ENCODE measurements at regions not wholly inside any gene's neighbourhood (a gene's known extent, or its start where the extent isn't known, plus 50 kb on each side); places are given as distances from the start of the nearest gene placed in this dataset.

DNA sequence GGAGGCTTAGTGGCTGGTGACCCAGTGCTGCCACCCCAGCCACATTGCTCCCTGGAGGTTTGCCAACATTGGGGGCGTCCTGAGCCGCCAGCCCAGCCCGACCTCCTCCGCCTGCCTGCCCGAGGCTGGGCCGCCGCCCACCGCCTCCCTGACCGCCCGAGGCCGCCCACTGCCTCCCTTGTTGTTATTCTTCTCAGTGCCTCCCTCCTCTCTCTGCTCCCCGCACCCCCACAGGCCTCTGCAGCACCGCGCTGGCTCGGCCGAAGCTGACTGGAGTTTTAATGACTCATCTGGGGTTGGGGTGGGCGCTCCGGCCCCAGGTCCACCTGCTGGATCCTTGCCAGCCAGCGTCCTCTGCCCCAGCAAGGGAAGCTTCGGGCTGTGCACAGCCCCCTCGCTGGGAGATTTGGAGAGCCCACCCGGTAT is 102.5 kb downstream of the RBFOX3 start:
- no peak for DNase-seq
- in situ Hi-C loops (cut with MboI; ENCODE audit: low pct_unique_long_range_greater_than_20kb, low sequenced_read_pairs), result no loop called here

DNA sequence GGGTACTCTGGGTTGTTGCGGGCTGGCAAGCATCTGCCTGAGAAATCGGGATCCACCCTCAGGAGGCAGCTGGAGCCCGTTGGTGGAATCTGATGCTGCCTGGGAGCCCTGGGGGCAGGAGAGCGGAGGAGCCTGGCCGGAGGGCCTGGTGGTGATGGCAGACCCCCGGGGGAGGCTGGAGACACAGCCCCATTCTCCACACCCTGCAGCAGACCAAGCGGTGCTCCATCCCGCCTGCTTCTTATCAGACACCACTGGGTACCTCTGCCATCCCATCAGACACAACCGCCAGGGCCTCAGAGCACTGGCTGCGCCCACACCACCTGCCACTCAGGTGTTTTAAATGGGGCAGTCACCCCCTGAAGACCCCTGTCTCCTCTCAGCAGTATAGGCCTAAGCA is 103.9 kb downstream of the RBFOX3 start:
- no peak for DNase-seq
- in situ Hi-C loops (cut with MboI; ENCODE audit: low pct_unique_long_range_greater_than_20kb, low sequenced_read_pairs), result no loop called here

DNA sequence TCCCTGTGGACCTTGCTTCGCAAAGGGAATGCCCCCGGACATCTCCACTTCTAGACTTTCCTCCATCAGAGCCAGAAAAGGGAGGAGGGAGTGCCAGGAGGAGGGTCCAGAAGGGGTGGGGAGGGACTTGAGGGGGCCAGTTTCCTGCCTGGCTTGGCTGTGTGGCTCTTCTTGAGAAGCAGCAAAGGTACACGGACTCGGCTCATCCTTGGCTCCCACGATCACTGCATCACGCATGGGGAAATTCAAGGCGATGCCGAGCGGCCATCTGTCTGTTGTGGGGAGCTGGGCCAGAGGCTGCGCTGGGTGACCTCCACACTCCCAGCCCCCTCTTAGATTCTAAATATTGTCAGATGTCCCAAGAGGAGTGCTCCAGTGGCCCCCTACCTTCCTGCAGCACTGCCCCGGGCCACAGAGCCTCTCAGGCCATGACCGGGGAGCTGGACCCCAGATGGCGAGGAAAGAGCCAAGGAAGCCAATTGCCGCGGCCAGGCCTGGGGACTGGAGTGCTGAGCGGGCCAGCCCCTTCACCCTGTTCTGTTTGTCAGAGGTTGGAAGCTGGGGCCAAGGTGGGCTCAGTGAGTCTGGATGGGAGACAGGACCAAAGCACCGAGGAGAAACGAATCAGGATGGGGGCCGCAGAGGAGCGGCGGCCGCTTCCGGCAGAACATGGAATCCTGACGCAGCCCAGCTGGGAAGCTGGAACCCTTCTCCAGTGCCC is 104.5 kb downstream of the RBFOX3 start:
- DNase-seq, result no peak
- in situ Hi-C loops (cut with MboI; ENCODE audit: low pct_unique_long_range_greater_than_20kb, low sequenced_read_pairs), result no loop called here

DNA sequence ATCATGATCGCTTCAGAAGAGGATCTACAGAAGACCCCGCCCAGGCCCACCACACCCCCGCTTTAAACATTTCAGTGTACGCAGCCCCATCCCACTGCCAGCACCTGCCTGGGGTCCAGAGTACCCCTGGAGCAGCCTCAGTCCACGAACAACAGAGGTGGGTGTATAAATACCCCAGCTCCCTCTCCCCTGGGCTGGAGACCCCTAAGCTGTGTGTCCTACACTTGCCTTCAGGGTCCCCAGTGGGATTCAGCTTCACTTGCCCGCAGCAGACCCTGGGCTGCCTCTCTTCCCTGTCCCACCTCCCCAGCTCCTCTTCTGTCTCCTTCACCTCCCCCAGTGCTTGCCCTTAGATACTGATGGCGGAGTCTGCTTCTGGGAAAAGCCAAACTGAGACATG is 105.7 kb downstream of the RBFOX3 start:
- in situ Hi-C loops (cut with MboI; ENCODE audit: low pct_unique_long_range_greater_than_20kb, low sequenced_read_pairs), result no loop called here
- no peak for DNase-seq

DNA sequence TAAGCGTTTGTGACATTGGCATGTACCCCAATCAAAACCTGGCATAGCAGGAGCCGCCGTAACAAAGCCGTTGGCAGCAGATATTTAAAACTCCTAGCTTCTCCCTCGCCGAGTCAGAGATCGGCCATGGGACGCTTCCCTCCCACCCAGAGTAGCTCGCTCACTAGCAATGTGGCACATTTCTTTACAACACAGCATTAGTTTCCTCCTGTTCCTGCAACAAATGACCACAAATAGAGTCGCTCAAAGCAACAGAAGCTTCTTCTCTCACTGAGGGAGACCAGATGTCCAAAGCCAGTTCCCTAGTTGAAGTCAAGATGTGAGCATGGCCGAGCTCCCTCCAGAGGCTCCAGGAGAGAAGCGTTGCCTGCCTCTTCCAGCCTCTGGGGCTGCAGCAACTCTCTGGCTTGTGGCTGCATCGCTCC is 106.7 kb downstream of the RBFOX3 start:
- DNase-seq, result no peak
- in situ Hi-C loops (cut with MboI; ENCODE audit: low pct_unique_long_range_greater_than_20kb, low sequenced_read_pairs), result no loop called here

DNA sequence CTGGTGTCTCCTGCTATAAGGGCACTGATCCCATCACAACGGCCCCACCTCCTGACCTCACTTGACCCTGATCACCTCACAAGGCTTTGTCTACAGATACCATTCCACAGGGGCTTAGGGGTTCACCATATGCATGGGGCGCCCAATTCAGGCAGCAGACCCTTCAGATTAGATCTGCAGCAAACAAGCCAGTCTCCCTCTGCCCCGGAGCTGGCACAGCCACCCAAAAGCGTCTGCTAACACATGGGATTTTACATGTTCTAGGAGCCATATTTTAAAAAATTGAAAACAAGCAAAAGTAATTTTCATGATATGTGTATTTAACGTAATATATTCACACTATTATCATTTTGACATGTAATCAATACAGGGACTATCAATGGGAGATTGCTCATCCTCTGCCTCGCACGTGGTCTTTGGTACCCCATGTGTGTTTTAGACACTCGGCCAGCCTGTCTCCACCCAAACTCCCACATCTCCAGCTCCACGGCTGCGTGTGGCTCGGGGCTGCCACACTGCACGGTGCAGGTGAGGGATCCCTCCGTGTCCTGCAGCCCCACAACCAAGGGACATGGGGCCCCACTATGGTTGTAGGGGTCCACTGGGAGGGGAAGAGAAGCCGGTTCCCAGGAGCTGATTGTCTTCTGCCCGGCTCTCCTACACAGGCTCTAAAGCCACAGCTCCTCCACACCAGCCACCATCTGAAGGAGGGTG is 107.6 kb downstream of the RBFOX3 start:
- DNase-seq, result no peak
- in situ Hi-C loops (cut with MboI; ENCODE audit: low pct_unique_long_range_greater_than_20kb, low sequenced_read_pairs), result no loop called here

DNA sequence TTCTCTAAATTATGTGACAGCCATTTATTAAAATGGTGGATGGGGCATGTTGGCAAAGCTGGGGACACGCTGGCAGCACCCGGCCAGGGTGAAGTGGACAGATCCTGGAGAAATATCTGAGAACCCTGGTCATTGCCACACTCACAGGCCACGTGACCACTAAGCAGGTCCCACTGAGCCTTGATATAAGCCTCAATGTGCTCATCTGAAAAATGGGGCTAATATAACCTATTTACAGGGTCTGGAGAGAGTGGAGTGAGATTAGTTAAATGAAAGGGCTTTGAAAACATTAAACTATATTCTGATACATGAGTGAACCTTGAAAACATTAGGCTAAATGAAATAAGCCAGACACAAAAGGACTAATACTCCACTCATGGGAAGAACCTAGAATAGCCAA is 108.9 kb downstream of the RBFOX3 start:
- in situ Hi-C loops (cut with MboI; ENCODE audit: low pct_unique_long_range_greater_than_20kb, low sequenced_read_pairs), result no loop called here
- DNase-seq, result no peak

DNA sequence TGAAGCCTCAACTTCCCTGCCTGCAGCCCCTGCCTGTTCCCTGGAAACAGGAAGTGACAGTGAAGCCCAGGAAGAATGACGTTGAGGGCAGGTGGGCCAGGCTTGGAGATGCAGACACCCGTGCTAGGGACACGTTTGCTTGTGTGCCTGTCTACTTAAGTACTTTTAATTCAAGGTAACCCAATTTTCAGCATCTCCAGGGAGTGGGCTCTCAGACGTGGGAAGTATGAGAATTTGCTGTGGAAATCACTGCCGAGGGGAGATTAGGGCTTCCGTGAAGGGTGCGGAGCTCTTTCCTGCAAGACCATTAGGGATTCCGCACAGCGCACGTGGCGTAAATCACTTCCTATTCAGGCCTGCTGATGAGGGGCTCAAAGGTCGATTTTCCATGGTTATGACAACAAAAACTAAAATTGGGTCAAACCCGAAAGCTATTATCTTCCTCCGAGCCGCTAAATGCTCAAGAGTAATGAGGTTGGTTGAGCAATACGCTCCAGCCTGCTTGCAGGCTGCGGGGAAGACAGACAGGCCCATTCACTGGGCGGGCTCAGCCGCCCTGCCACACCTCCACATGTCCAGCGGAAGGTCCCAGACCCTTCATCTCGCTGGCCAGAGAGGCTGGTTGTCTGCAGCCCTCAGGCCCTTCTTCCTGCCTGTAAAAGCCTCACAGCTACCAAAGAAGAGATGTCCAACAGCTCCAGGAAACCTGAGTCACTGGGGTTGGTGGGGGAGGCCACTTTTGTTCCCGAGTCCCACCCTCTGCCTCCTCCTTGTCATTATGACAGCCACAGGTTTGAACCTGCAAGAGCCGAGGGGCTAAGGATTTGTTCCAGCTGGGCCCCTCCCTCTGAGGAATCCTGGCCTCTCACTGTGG is 109.9 kb downstream of the RBFOX3 start:
- DNase-seq, result no peak

DNA sequence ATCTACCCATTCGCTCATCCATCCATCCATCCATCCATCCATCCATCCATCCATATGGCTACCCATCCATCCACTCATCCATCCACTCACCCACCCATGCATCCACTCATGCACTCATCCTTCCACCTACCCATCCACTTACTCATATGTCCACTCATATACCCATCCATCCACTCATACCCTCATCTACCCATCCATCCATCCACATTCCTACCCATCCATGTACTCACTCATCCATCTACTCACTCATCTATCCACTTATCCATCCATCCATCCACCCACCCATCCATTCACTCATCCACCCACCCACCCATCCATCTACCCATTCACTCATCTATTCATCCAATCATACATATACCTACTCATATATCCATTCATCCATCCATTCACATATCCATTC is 112.0 kb downstream of the RBFOX3 start:
- DNase-seq, result no peak
- in situ Hi-C loops (cut with MboI; ENCODE audit: low pct_unique_long_range_greater_than_20kb, low sequenced_read_pairs), result no loop called here

More for the DNA sequence above, 109.9 kb downstream of the RBFOX3 start:
- in situ Hi-C loops (cut with MboI; ENCODE audit: low pct_unique_long_range_greater_than_20kb, low sequenced_read_pairs), result no loop called here

DNA sequence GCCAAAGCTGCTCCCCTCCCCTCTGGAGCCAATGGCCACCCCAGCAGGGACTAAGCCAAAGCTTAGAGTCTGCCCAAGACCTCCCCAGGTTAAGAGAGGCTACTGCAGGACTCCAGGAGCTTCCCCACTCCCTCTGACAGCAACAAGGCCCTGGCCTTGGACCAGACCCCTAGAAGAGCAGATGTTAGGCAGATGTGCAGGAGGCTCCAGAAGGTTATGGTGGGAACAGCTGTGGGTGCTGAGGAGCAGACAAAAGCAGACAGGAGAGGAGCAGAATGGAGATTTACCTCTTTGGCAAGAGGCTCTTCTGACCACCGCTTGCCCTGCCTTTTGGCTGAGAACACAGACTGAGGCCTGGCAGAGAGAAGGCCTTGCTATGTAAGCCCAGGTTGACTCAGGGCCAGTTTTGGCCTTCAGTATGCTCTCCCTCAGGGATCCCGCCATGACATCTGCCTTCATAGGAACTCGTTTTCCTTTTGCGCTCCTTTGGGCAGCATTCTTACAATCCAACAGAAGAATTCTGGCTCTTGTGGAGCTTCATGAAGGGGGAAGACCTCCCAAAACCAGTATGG is 113.0 kb downstream of the RBFOX3 start:
- in situ Hi-C loops (cut with MboI; ENCODE audit: low pct_unique_long_range_greater_than_20kb, low sequenced_read_pairs), result no loop called here
- no peak for DNase-seq

DNA sequence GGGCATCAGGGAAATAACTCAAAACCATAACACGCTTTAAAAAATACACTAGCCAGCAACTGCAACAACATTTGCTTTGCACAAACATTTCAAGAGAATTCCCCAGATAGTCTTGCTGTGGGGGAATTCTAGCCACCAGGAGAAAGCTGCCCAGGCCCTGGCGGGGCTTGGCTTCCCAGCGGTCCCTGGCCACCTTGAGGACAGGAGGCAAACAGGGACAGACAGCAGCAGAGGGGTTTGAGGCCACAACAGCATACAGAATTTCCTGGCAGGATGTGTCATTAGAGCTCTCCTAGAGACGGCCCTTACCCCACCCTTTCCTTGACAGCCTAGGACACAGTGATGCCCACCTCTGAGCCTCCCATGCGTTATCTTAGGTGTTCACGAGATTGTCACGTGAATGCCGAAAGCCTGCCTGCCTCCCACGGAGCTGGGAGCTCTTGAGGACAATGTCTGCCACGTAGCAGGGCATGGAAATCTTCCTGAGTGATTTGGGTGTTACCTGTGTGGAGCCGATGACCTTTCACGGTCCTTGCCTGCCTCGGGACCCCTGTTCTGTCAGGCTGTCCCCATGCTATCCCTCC is 114.3 kb downstream of the RBFOX3 start:
- in situ Hi-C loops (cut with MboI; ENCODE audit: low pct_unique_long_range_greater_than_20kb, low sequenced_read_pairs), result no loop called here

DNA sequence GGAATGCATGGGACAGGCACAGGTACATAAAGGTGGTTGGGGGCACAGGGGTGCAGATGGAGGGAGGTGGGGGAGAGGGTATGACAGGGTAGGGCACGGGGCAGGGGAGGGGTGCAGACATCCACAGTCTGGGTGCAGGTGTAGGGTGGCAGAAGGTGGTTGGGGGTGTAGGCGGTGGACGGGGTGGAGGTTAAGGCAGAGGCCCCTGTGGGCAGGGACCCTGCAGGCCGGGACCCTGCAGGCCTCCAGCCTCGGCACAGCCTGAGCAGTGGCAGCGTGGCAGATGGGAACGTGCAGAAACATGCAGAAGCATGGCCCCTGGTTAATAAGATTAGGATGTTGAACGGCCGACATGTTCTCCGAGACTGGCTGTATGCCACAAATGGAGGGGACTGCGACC is 115.2 kb downstream of the RBFOX3 start:
- no peak for DNase-seq
- in situ Hi-C loops (cut with MboI; ENCODE audit: low pct_unique_long_range_greater_than_20kb, low sequenced_read_pairs), result no loop called here

More for the DNA sequence above, 114.3 kb downstream of the RBFOX3 start:
- DNase-seq, result no peak

DNA sequence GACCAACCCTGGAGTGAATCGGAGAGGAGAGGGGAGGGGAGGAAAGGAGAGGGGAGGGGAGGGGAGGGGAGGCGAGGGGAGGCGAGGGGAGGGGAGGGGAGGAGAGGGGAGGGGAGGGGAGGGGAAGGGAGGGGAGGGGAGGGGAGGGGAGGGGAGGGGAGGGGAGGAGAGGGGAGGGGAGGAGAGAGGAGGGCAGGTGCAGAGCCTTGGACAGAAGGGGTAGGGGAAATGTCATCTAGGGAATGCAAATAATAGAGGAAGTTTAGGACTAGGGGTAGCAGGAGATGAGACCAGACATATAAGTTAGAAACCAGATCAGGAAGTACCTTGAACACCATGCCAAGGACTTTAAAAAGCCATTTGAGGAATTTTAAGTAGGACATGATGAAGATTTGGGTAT is 119.8 kb downstream of the RBFOX3 start:
- in situ Hi-C loops (cut with MboI; ENCODE audit: low pct_unique_long_range_greater_than_20kb, low sequenced_read_pairs), result no loop called here
- no peak for DNase-seq

DNA sequence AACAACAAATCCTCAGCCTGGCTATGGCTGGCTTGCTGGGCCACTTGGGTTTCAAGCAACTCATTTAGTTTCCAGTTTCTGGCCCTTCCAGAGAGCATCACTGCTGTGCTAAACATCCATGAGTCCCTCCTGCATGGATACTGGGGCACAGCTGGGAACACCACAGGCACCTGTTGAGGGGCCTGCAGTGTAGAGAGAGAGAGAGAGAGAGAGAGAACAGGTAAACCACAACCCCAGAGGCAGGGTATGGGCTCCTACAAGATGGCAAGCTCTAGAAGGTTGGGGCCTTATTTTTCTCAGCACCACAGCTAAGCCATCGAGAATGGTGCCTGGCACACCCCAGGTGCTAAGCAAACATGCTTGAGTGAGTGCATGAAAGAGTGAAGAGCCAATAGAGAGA is 120.3 kb downstream of the RBFOX3 start:
- no peak for DNase-seq
- in situ Hi-C loops (cut with MboI; ENCODE audit: low pct_unique_long_range_greater_than_20kb, low sequenced_read_pairs), result no loop called here

DNA sequence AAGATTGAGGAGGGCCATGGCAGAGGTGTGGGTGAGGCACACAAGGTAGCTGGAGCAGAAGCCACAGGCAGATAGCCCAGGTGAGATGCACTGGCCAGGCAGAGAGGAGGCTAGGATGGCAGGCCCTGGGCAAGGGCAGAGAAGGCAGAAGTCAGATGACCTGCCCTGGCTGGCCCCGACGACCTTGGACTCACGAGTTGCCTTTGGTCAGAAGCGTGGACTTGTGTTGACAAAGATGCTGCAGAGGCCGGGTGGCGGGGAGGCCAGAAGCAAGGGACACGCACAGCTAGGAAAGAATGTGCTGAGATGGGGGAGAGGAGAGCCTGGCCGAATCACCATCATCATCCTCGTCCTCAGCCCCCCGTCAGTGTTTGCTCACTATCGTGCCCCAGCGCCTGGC is 123.7 kb downstream of the RBFOX3 start:
- in situ Hi-C loops (cut with MboI; ENCODE audit: low pct_unique_long_range_greater_than_20kb, low sequenced_read_pairs), result no loop called here
- DNase-seq, result no peak

DNA sequence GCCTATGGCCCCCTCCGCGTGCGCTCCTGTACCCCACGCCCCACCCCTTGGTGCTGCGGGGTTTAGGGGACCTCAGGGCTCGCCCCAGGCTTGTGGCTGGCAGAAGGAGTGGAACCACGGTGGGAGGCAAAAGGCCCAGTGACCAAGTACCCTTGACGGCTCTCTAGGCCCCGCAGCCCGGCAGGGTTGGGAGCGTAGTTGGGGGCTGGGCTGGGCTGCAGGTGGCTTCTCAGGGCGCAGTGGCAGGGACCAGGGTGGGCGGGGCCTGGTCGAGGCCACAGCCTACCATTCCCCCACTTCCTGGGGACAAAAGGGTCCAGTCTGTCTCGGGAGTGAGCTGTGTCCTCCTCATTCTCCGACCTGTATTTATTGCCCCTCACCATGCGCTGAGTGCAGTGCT is 124.9 kb downstream of the RBFOX3 start:
- in situ Hi-C loops (cut with MboI; ENCODE audit: low pct_unique_long_range_greater_than_20kb, low sequenced_read_pairs), result no loop called here
- no peak for DNase-seq

DNA sequence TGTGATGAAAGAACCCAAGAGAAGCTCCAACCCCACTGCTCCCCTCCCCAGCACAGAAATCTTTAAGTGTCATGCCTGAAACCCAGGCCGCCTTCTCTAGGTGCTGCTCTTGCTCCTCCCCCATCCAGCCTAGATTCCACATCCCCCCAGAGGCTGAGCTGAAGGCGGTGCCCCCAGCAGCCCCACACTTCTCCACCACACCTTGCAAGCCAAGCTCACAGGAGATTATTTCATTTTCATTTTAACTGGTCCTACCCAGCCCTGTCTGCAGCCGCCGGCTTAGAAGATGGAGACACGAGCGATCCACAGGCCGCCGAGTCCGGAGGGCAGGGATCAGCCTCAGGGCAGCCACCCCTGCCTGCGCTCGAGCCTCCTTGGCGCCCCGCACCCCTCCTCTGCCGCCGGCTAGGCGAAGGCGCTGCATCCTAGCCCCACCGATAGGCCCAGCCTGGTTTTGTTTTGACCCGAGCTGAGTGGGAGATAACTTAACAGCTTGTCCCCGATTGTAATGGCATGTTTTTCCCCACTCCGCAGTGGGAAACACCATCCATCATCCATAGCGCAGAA is 125.3 kb downstream of the RBFOX3 start:
- no peak for DNase-seq
- in situ Hi-C loops (cut with MboI; ENCODE audit: low pct_unique_long_range_greater_than_20kb, low sequenced_read_pairs), result no loop called here

DNA sequence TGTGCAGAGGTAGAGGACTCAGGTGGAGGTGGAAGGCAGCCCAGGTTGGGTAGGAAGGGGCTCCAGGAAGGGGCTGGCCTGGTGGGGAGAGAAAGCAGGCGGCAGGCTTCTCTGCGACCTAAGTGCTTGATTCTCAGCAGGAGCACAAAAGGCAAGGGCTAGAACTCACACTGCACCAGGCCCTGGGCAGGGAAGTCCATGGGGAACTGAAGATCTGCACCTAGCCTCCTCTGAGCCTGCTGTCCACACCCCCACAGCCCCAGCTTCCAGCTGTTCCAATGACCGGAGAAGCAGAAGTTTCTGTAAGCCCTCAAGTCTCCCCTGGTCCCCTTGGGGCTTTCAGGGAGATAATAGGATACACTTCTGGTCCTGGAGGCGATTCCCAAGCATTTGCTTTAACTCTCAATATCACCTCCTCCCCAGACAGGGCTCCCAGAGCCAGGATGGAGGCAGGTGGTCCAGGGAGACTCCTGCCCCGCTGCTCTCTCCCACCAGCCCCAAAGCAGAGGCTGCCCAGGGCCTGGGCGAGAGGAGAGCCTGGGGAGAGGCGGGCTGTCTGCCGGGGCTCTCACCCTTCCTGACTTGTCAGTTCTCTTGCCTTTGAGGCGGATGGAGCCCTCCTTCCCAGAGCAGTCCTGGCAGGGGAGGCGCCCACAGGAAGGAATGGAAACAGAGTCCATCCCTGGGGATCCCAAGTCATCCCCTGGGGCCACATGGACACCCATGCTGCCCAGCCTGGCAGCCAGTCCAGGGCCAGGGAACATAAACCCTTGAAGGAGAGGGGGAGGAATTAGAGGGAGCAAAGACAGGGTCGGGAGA is 126.0 kb downstream of the RBFOX3 start:
- no peak for DNase-seq
- in situ Hi-C loops (cut with MboI; ENCODE audit: low pct_unique_long_range_greater_than_20kb, low sequenced_read_pairs), result no loop called here

All from KBM-7 (cell line).